GM23338 (cell line): ENCODE measurements at regions not wholly inside any gene's neighbourhood (a gene's known extent, or its start where the extent isn't known, plus 50 kb on each side); places are given as distances from the start of the nearest gene placed in this dataset.

Experiments used
- ATAC-seq: fragments of 200-7000 bp; cut with Tn5 transposase; 3 replicates; pipeline ENCODE4 v1.9.1; 2020
- DNase-seq: peaks from one replicate; pipeline ENCODE4 v3.0.0-alpha.2; 2015; ENCODE audit warnings: low spot score
- H2AFZ ChIP-seq: fragments of 200-600 bp; sonication (generic); 2 replicates; pipeline ENCODE4 v1.8.0; 2016; ENCODE audit warnings: antibody characterized with exemption, mild to moderate bottlenecking, moderate library complexity
- H3F3A ChIP-seq: fragments of 200-600 bp; sonication (generic); replicated peaks from 2 replicates; pipeline ENCODE4 v1.8.0; 2017; ENCODE audit warnings: antibody characterized with exemption, mixed run types, low read depth
- H3K27ac ChIP-seq: fragments of 200-600 bp; sonication (generic); 2 replicates; pipeline ENCODE4 v1.6.1; 2016; ENCODE audit warnings: low read depth
- H3K27me3 ChIP-seq: fragments of 200-600 bp; sonication (generic); 2 replicates; pipeline ENCODE4 v1.8.0; 2016; ENCODE audit warnings: mild to moderate bottlenecking, mixed run types, moderate library complexity; ENCODE audit not compliant: insufficient read depth
- H3K36me3 ChIP-seq: fragments of 200-600 bp; sonication (generic); 2 replicates; pipeline ENCODE4 v1.8.0; 2016; ENCODE audit warnings: mild to moderate bottlenecking; ENCODE audit not compliant: insufficient read depth
- H3K4me1 ChIP-seq: fragments of 200-600 bp; sonication (generic); 2 replicates; pipeline ENCODE4 v1.8.0; 2016; ENCODE audit warnings: mild to moderate bottlenecking, moderate library complexity; ENCODE audit not compliant: insufficient read depth
- H3K4me2 ChIP-seq: fragments of 200-600 bp; sonication (generic); 2 replicates; pipeline ENCODE4 v1.7.1; 2017; ENCODE audit warnings: mixed run types
- H3K4me3 ChIP-seq: fragments of 200-600 bp; sonication (generic); 2 replicates; pipeline ENCODE4 v1.6.1; 2016; ENCODE audit warnings: mixed run types
- H3K79me2 ChIP-seq: fragments of 200-600 bp; sonication (generic); replicated peaks from 2 replicates; pipeline ENCODE4 v1.8.0; 2017; ENCODE audit warnings: mild to moderate bottlenecking; ENCODE audit not compliant: insufficient read depth
- H3K9me2 ChIP-seq: fragments of 200-600 bp; sonication (generic); 2 replicates; pipeline ENCODE4 v1.8.0; 2017; ENCODE audit not compliant: insufficient read depth
- H4K20me1 ChIP-seq: fragments of 200-600 bp; sonication (generic); replicated peaks from 2 replicates; pipeline ENCODE4 v1.8.0; 2017; ENCODE audit warnings: mild to moderate bottlenecking; ENCODE audit not compliant: insufficient read depth
- H3K27ac Mint-ChIP-seq: 2 replicates; pipeline ENCODE4 v1.8.0; 2020; ENCODE audit warnings: inconsistent platforms, mild to moderate bottlenecking, moderate library complexity, mixed read lengths
- H3K27me3 Mint-ChIP-seq: 3 replicates; pipeline ENCODE4 v1.8.0; 2022; ENCODE audit warnings: low read depth, mild to moderate bottlenecking, moderate library complexity, mixed read lengths, inconsistent platforms; ENCODE audit not compliant: insufficient read depth, poor library complexity
- H3K36me3 Mint-ChIP-seq: 3 replicates; pipeline ENCODE4 v1.8.0; 2021; ENCODE audit warnings: low read depth, mild to moderate bottlenecking, inconsistent platforms, moderate library complexity, mixed read lengths
- H3K4me1 Mint-ChIP-seq: 3 replicates; pipeline ENCODE4 v1.8.0; 2020; ENCODE audit warnings: mild to moderate bottlenecking, inconsistent platforms, mixed read lengths
- H3K4me3 Mint-ChIP-seq: 3 replicates; pipeline ENCODE4 v1.8.0; 2021; ENCODE audit warnings: moderate library complexity, mild to moderate bottlenecking, inconsistent platforms, mixed read lengths
- H3K9me3 Mint-ChIP-seq: 3 replicates; pipeline ENCODE4 v1.8.0; 2020; ENCODE audit warnings: moderate library complexity, mild to moderate bottlenecking, inconsistent platforms, mixed read lengths
- CREB1 ChIP-seq: fragments of 250-450 bp; sonication (Bioruptor Pico); IDR thresholded peaks from 2 replicates; pipeline ENCODE4 v1.5.0; 2020; ENCODE audit warnings: low read depth, mild to moderate bottlenecking, moderate library complexity
- CTCF ChIP-seq, 2 experiments: fragments of 200-600 bp in 1 of 2; sonication (generic) in 1 of 2; conservative IDR thresholded peaks; 2 replicates each; pipeline versions ENCODE4 v1.5.1 to v1.6.1; 2016 to 2017; ENCODE audit warnings: antibody characterized with exemption in 2 of 2, low read depth in 2 of 2, mild to moderate bottlenecking in 2 of 2, moderate library complexity in 1 of 2
- ETS1 ChIP-seq: IDR thresholded peaks from 2 replicates; pipeline ENCODE4 v1.6.1; 2016; ENCODE audit warnings: antibody characterized with exemption
- EZH2 ChIP-seq: fragments of 200-600 bp; sonication (generic); IDR thresholded peaks from one replicate; pipeline ENCODE4 v1.8.0; 2017; ENCODE audit warnings: antibody characterized with exemption, mild to moderate bottlenecking, low read depth; ENCODE audit not compliant: unreplicated experiment
- EZH2phosphoT487 ChIP-seq: fragments of 200-600 bp; sonication (generic); IDR thresholded peaks from one replicate; pipeline ENCODE4 v1.8.1; 2018; ENCODE audit warnings: antibody characterized with exemption; ENCODE audit not compliant: unreplicated experiment
- REST ChIP-seq: IDR thresholded peaks from one replicate; pipeline ENCODE4 v1.6.1; 2018; ENCODE audit warnings: antibody characterized with exemption; ENCODE audit not compliant: unreplicated experiment

- H3K79me2 ChIP-seq = no peaks in the 10 kb centered on the region
- H4K20me1 ChIP-seq = no peaks in the 10 kb centered on the region
- no peaks in the 10 kb centered on the region for H3F3A ChIP-seq
- no peaks in the 10 kb centered on the region for H3K4me1 ChIP-seq
- Mint-ChIP-seq H3K4me1 (no peaks in the 10 kb centered on the region), H3K27me3 (no peaks in the 10 kb centered on the region), H3K9me3 (peaks cover 18% of the 10 kb centered on the region), H3K27ac (no peak overlapping the region), H3K36me3 (peaks cover 13% of the 10 kb centered on the region; the same call in 2 of the 3 replicates), H3K4me3 (no peak overlapping the region)
- DNase-seq (no peak), ATAC-seq (no peak)
- H2AFZ ChIP-seq = no peak overlapping the region
- peaks cover 6% of the 10 kb centered on the region; the same call in 1 of the 2 replicates for H3K9me2 ChIP-seq
- TF ChIP-seq CTCF (conservative IDR thresholded peaks at IDR 0.05; ENCODE audit: low read depth in 2 of 2) (no peak), EZH2phosphoT487 (no peak), EZH2 (no peak)
- H3K36me3 ChIP-seq = peaks cover 11% of the 10 kb centered on the region; the same call in 1 of the 2 replicates
- H3K27ac ChIP-seq = no peak overlapping the region
- H3K4me3 ChIP-seq = no peak overlapping the region
- H3K4me2 ChIP-seq = no peak overlapping the region
- no peaks in the 10 kb centered on the region for H3K27me3 ChIP-seq
Measured at GRCh38 chr11:95568281-95568680, 221.3 kb downstream of the FAM76B start.

GRCh38 chr11:95567685-95568084, 221.9 kb downstream of the FAM76B start:
- Mint-ChIP-seq H3K36me3 (peaks cover 13% of the 10 kb centered on the region; the same call in 2 of the 3 replicates), H3K4me3 (no peak overlapping the region), H3K9me3 (peaks cover 18% of the 10 kb centered on the region), H3K27me3 (no peaks in the 10 kb centered on the region), H3K4me1 (no peaks in the 10 kb centered on the region), H3K27ac (no peak overlapping the region)
- no peak for TF ChIP-seq REST
- no peak for TF ChIP-seq CTCF (conservative IDR thresholded peaks at IDR 0.05; ENCODE audit: low read depth in 2 of 2)
- no peak for TF ChIP-seq ETS1
- no peak for TF ChIP-seq CREB1 (CRISPR knock-in tag)
- no peak for ATAC-seq
- DNase-seq = no peak
- no peak overlapping the region for H2AFZ ChIP-seq
- H3K36me3 ChIP-seq = peaks cover 11% of the 10 kb centered on the region; the same call in 1 of the 2 replicates
- no peak overlapping the region for H3K27ac ChIP-seq
- H3F3A ChIP-seq = no peaks in the 10 kb centered on the region
- peaks cover 9% of the 10 kb centered on the region; the same call in 1 of the 2 replicates for H3K9me2 ChIP-seq
- no peaks in the 10 kb centered on the region for H3K4me1 ChIP-seq
- no peak overlapping the region for H3K4me2 ChIP-seq
- no peaks in the 10 kb centered on the region for H4K20me1 ChIP-seq
- no peaks in the 10 kb centered on the region for H3K27me3 ChIP-seq
- H3K4me3 ChIP-seq = no peak overlapping the region
- no peaks in the 10 kb centered on the region for H3K79me2 ChIP-seq
